Transverse colon (tissue), 3 donors: ENCODE measurements at regions not wholly inside any gene's neighbourhood (a gene's known extent, or its start where the extent isn't known, plus 50 kb on each side); places are given as distances from the start of the nearest gene placed in this dataset.
"Not testable (repeated sequence)": the region's sequence is repeated elsewhere in the genome, so short reads cannot be mapped to it uniquely, and the experiment has no call there.

Experiments used
- POLR2A ChIP-seq: fragments of 450-650 bp; IDR thresholded peaks from one replicate; pipeline ENCODE4 v1.6.1; 2016; ENCODE audit warnings: antibody characterized with exemption, mild to moderate bottlenecking, moderate library complexity
- TF ChIP-seq, protein P1 (sequence below), 5 experiments: fragments of 200-600 bp in 3 of 5; fragments of 450-650 bp in 2 of 5; sonication (generic) in 3 of 5; IDR thresholded peaks; 1 replicate in 2 of 5; 2 replicates in 3 of 5; pipeline ENCODE4 v1.5.1; 2016 to 2017; ENCODE audit warnings: antibody characterized with exemption in 5 of 5, inconsistent platforms in 3 of 5, mild to moderate bottlenecking in 2 of 5, moderate library complexity in 1 of 5

DNA sequence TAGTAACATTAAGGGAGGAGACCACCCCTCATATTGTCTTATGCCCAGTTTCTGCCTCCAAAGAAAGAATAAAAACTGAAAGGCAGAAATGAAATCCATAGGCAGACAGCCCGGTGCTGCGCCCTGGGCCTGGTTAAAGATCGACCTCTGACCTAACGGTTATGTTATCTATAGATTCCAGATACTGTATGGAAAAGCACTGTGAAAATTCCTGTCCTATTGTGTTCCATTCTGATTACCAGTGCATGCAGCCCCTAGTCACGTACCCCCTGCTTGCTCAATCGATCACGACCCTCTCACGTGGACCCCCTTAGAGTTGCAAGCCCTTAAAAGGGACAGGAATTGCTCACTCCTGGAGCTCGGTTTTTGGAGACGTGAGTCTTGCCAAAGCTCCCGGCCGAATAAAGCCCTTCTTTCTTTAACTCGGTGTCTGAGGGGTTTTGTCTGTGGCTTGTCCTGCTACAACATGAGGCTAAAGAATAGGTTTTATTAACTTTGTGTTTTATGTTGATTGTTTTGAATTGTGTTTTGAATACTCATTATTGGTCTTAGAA lies 121.4 kb upstream of the XIRP2 start:
- TF ChIP-seq, protein P1, sequence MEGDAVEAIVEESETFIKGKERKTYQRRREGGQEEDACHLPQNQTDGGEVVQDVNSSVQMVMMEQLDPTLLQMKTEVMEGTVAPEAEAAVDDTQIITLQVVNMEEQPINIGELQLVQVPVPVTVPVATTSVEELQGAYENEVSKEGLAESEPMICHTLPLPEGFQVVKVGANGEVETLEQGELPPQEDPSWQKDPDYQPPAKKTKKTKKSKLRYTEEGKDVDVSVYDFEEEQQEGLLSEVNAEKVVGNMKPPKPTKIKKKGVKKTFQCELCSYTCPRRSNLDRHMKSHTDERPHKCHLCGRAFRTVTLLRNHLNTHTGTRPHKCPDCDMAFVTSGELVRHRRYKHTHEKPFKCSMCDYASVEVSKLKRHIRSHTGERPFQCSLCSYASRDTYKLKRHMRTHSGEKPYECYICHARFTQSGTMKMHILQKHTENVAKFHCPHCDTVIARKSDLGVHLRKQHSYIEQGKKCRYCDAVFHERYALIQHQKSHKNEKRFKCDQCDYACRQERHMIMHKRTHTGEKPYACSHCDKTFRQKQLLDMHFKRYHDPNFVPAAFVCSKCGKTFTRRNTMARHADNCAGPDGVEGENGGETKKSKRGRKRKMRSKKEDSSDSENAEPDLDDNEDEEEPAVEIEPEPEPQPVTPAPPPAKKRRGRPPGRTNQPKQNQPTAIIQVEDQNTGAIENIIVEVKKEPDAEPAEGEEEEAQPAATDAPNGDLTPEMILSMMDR (IDR thresholded peaks at IDR 0.05), result not testable (repeated sequence)
- not testable (repeated sequence) for TF ChIP-seq POLR2A
